GM18517 (cell line): ENCODE measurements at regions not wholly inside any gene's neighbourhood (a gene's known extent, or its start where the extent isn't known, plus 50 kb on each side); places are given as distances from the start of the nearest gene placed in this dataset.
"Not testable (repeated sequence)": the region's sequence is repeated elsewhere in the genome, so short reads cannot be mapped to it uniquely, and the experiment has no call there.

ENCODE experiments used
- ATAC-seq: cut with Tn5 transposase; IDR thresholded peaks from one replicate; pipeline ENCODE4 v1.9.1; 2021; ENCODE audit warnings: mild to moderate bottlenecking, moderate library complexity; ENCODE audit not compliant: unreplicated experiment

- ATAC-seq: not testable (repeated sequence)
Observed at GRCh38 chr13:109702030-109702597, 84.3 kb downstream of the IRS2 start.

DNA sequence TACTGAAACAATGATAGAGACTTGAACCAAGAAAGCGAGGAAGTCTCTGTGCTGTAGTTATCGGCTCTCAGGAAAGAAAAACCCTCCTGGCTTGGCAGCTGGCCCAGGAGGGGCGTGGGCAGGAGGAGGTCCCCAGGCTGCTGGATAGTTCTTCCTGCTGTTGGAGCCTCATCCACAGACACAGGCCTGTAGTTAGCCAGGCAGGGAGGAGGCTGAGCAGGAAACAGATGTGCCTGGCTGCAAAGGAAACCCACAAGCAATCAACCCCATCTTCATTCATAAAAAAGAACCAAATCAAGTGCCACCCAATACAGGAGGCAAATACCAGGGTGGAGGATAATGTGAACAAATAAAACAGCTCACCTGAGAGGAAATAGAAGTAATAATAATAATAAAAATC is 86.2 kb downstream of the IRS2 start:
- ATAC-seq: no peak

GRCh38 chr13:109699628-109700071 is 86.7 kb downstream of the IRS2 start:
- ATAC-seq: no peak

- ATAC-seq: no peak
Observed at GRCh38 chr13:109698779-109699178, 87.6 kb downstream of the IRS2 start.

DNA sequence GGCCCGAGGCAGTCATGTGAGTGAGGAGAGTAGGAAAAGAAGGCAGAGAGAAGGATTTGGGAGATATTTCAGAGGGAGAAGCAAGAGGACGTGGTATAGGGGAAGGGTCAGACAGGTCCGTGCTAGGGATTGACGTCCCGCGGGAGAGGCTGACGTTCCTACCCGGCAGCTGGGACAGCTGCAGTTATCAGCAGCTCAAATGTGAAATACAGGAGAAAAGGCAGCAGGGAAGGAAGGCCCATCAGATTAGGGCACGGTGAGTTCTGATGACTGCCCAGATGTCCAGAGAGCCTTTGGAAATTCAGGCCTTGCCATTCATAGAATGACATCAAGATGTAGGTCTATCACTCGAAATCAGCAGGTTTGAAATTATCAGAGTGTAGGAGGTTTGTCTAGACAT is 88.4 kb downstream of the IRS2 start:
- no peak for ATAC-seq

GRCh38 chr13:109695402-109696190 is 90.8 kb downstream of the IRS2 start:
- no peak for ATAC-seq

- no peak for ATAC-seq
Observed at GRCh38 chr13:109694972-109695371, 91.4 kb downstream of the IRS2 start.

- no peak for ATAC-seq
Observed at GRCh38 chr13:109693213-109693612, 93.2 kb downstream of the IRS2 start.

DNA sequence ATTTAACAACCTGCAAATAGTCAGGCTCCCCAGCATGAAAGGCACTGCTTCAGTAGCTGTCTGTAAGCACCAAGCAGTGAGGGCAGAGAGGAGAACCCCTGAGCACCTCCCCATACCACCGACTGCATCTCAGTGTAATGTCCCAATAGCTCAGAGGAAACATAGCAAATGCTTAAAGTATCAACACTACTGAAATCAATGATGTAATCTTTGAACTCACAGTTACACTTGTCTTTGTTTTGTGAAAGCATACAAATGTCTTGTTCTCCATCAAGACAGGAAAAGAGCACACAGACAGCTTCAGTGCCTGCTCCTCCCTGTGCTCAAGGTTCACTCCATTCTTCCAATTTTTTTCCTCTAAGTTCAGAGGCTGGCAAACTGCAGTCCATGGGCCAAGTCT is 94.7 kb downstream of the IRS2 start:
- ATAC-seq: no peak

- ATAC-seq: no peak
Observed at GRCh38 chr13:109687559-109688448, 98.6 kb downstream of the IRS2 start.

- no peak for ATAC-seq
Observed at GRCh38 chr13:109685203-109685602, 101.2 kb downstream of the IRS2 start.

- ATAC-seq: no peak
Observed at GRCh38 chr13:109684824-109685202, 101.6 kb downstream of the IRS2 start.

DNA sequence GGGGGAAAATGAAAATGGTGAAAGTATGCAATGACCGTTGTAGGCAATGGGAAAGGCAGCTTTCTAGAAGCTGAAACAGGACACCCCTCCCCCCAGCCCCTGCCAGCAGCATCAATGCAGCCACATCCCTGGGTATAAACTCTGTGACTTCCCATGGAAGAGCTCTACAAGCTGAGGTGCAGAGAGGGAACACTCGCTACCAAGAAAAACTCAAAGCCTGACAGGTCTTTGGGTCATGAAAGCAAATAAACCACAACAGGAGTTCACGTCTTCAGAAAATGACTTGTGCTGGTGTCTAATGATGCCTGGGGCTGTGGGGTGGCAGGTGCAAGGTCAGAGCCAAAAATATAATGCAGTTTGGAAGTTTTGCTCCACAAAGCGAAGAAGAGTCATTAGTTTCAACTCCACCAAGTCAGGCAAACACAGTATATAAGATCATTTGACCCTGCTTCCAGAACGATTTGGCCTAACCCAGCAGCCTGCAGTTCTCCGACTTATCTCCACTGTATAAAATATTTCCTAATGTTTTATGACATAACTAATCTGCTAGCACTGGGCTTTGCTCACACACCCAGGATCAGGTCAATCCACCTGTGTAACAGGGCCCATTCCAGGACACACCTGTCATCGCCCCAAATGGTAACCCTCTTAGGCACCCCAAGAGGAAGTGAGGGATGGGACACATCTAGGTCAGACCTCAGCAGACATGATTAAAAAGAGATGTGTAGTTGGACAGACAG is 102.1 kb downstream of the IRS2 start:
- no peak for ATAC-seq

DNA sequence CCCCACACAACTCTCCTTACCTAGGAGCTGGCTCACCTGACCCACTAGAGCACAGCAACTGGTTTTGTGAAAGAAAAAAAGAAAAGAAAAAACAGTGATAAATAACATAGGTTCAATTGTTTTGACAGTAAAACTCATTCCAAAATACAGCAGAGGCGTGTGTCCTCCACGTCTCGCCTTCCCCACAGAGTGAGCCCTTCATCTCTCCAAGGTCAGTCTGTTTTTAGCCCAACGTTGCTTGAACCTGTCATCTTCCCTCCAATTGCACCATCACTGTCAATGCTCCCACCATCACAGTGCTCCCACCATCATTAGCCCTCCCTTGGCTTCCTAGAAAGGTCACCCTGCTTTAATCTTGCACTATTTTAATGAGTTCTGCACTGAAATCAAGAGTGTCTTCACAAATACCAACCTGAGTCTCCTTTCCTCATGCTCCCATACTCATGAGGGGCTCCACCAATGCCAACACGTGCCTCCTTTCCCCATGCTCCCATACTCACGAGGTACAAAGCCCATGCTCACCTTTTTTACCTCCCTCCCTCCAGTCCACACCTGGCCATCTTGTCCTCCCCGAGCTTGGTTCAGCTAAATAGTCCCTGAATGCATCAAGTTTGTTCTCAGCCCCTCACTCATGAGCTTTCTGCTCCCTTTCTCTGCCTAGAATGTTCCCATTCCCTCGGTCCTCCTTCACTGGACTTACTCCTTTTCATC is 103.7 kb downstream of the IRS2 start:
- ATAC-seq: no peak

- no peak for ATAC-seq
Observed at GRCh38 chr13:109680930-109681329, 105.5 kb downstream of the IRS2 start.

DNA sequence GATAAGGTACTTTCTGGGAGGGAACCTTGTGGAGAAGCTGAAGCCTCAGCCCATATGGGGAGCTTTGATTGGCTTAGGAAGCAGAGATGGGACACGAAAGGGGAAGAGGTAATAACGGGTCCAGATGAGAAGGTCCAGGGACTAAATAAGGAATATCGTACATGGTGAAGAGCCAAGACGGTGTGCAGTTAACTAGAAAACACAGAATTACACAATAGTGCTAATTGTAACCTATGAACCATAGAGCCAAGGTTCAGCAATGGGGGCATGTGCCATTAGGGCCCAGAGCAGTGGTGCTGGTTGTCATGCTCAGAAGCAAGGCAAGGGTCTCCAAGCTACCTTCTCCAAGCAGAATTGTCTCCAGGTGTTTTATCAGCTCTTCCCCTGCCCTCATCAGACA is 106.1 kb downstream of the IRS2 start:
- no peak for ATAC-seq

GRCh38 chr13:109678459-109678858 is 107.9 kb downstream of the IRS2 start:
- ATAC-seq: no peak

GRCh38 chr13:109677206-109677605 is 109.2 kb downstream of the IRS2 start:
- no peak for ATAC-seq

GRCh38 chr13:109673477-109673876 is 112.9 kb downstream of the IRS2 start:
- ATAC-seq: no peak

- ATAC-seq: no peak
Observed at GRCh38 chr13:109672545-109672944, 113.8 kb downstream of the IRS2 start.
